Epithelial cell of esophagus (primary cell): ENCODE measurements at regions not wholly inside any gene's neighbourhood (a gene's known extent, or its start where the extent isn't known, plus 50 kb on each side); places are given as distances from the start of the nearest gene placed in this dataset.

Experiments
- DNase-seq: peaks from one replicate; pipeline ENCODE4 v3.0.0; 2010; ENCODE audit warnings: low read depth
- H3K4me3 ChIP-seq: 2 replicates; pipeline ENCODE4 v1.5.1; 2011; ENCODE audit warnings: mild to moderate bottlenecking, low read length, control low read depth
- CTCF ChIP-seq: IDR thresholded peaks from 2 replicates; pipeline ENCODE4 v1.5.1; 2011; ENCODE audit warnings: low read depth, mild to moderate bottlenecking, low read length, control low read depth, inconsistent platforms; ENCODE audit not compliant: insufficient read depth; ENCODE audit errors: missing control alignments

DNA sequence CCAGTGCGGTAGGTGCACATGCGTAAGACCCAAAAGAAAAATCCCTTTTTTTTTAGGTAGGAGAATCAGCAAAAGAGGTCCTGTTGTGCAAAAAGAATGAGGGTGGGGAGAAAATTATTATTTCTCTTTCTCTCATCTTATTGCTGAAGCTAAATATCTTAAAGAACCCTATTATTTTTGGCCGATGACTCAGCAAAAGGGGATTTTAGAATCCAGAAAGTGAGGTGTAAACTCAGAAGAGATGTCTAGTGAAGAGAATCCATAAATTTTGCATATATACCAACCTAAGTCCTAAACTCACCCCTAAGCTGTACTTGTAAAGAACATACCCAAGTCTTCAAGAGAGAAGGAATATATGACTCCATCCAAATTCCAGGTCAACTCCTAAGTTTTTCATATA lies 386.3 kb upstream of the ZNF717 start:
- DNase-seq = no peak
- TF ChIP-seq CTCF = no peak
- no peak overlapping the region for H3K4me3 ChIP-seq

GRCh38 chr3:76177610-76178009 lies 392.3 kb upstream of the ZNF717 start:
- no peak for TF ChIP-seq CTCF
- H3K4me3 ChIP-seq = no peak overlapping the region
- no peak for DNase-seq

DNA sequence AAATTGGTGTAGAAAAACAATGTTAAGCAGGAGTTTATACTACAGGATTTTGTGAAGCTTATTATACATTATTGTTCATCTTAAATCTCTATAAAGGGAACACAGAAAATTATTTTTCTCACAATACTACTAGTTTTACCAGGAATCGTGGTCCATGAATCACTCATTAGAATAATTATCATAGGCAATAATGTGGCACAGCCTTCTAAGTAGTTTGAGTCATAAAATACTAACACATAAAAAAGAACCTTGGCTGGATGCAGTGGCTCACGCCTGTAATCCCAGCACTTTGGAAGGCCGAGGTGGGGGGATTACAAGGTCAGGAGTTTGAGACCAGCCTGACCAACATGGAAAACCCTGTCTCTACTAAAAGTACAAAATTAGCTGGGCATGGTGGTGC lies 393.1 kb upstream of the ZNF717 start:
- H3K4me3 ChIP-seq = no peak overlapping the region
- no peak for DNase-seq
- TF ChIP-seq CTCF = no peak

- DNase-seq = no peak
- no peak overlapping the region for H3K4me3 ChIP-seq
- TF ChIP-seq CTCF = no peak
Measured at GRCh38 chr3:76181213-76181612, 395.9 kb upstream of the ZNF717 start.

DNA sequence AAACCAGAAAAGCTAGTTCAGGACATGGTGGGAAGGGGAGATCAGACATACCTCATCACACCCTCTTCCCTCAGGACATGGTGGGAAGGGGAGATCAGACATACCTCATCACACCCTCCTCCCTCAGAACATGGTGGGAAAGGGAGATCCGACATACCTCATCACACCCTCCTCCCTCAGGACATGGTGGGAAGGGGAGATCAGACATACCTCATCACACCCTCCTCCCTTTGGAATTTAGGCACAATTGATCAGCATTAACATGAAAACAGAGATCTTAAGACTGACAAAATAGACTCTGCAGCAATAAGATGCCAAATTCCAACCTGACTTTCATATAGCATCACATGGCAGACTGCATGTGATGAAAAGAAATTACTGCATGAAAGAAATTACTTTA lies 412.7 kb upstream of the ZNF717 start:
- no peak for DNase-seq
- no peak for TF ChIP-seq CTCF
- no peak overlapping the region for H3K4me3 ChIP-seq

DNA sequence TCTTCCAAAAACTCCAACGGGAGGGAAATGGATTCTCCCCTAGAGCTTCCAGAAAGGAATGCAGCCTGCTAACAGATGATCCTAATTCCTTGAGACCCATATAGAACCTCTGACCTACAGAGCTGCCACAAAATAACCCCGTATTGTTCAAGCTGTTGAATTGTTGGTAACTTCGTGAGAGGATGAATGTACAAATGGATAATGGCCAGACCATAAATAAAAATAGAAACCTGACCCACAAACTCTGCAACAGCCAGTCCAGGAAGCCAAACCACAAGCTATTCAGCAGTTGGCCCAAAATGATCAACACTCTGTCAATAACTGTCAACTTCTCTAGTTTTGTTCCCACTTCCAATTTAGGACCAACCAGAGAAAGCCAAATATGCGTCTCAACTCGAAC lies 414.0 kb upstream of the ZNF717 start:
- no peak for DNase-seq
- H3K4me3 ChIP-seq = no peak overlapping the region
- TF ChIP-seq CTCF = no peak

GRCh38 chr3:76203578-76203977 lies 418.2 kb upstream of the ZNF717 start:
- no peak for TF ChIP-seq CTCF
- no peak overlapping the region for H3K4me3 ChIP-seq
- DNase-seq = no peak
